H1 (cell line): ENCODE measurements at regions not wholly inside any gene's neighbourhood (a gene's known extent, or its start where the extent isn't known, plus 50 kb on each side); places are given as distances from the start of the nearest gene placed in this dataset.

Experiments
- CTCF ChIA-PET: fragments of 300-600 bp; sonication (Branson Sonifier 250); formaldehyde crosslinking; loops from one replicate; lab custom pipeline; 2021; ENCODE audit not compliant: partially characterized antibody; lab: Charles Lee
- POLR2A ChIA-PET: fragments of 300-600 bp; sonication (Branson Sonifier 250); formaldehyde crosslinking; loops from one replicate; lab custom pipeline; 2021; ENCODE audit warnings: inconsistent platforms; ENCODE audit not compliant: partially characterized antibody; lab: Charles Lee
- DNase-seq, 2 experiments: peaks; one replicate each; pipeline versions ENCODE4 v3.0.0 to v3.0.0-alpha.2; 2010 to 2022; ENCODE audit warnings: low spot score in 2 of 2, low read depth in 1 of 2, mixed read lengths in 1 of 2
- FAIRE-seq: peaks from 2 replicates; lab custom pipeline; 2011; peaks lifted over from hg19 to GRCh38; lab: Jason Lieb, UNC
- H2AFZ ChIP-seq: 2 replicates; pipeline ENCODE4 v1.8.1; 2012; ENCODE audit warnings: low read length, inconsistent platforms
- H2AK5ac ChIP-seq: 2 replicates; pipeline ENCODE4 v1.6.1; 2013; ENCODE audit warnings: low read depth, low read length
- H2BK120ac ChIP-seq: replicated peaks from 2 replicates; pipeline ENCODE3; 2013; ENCODE audit warnings: low read depth, low read length, inconsistent platforms
- H2BK12ac ChIP-seq: 2 replicates; pipeline ENCODE4 v1.6.1; 2013; ENCODE audit warnings: low read depth, low read length
- H2BK15ac ChIP-seq: 2 replicates; pipeline ENCODE4 v1.6.1; 2013; ENCODE audit warnings: low read length
- H2BK20ac ChIP-seq: 2 replicates; pipeline ENCODE4 v1.6.1; 2013; ENCODE audit warnings: low read length
- H2BK5ac ChIP-seq: 2 replicates; pipeline ENCODE4 v1.6.1; 2013; ENCODE audit warnings: low read depth, low read length
- H3K14ac ChIP-seq: 2 replicates; pipeline ENCODE4 v1.6.1; 2013; ENCODE audit warnings: inconsistent platforms; ENCODE audit not compliant: insufficient read length
- H3K18ac ChIP-seq: 2 replicates; pipeline ENCODE4 v1.6.1; 2013; ENCODE audit warnings: low read length; ENCODE audit errors: extremely low read depth
- H3K23ac ChIP-seq: 2 replicates; pipeline ENCODE4 v1.6.1; 2013; ENCODE audit warnings: inconsistent platforms; ENCODE audit not compliant: insufficient read length
- H3K23me2 ChIP-seq: 2 replicates; pipeline ENCODE4 v1.6.1; 2013; ENCODE audit warnings: low read depth, low read length
- H3K27ac ChIP-seq: 2 replicates; pipeline ENCODE4 v1.6.1; 2011; ENCODE audit warnings: low read depth, low read length, inconsistent platforms
- H3K27me3 ChIP-seq, 4 experiments: replicated peaks in 1 of 4; 1 replicate in 1 of 4; 2 replicates in 3 of 4; pipeline versions ENCODE4 v1.6.1 to v1.8.1; 2011 to 2013; ENCODE audit warnings: low read length in 3 of 4, mild to moderate bottlenecking in 3 of 4, inconsistent platforms in 2 of 4, mixed read lengths in 2 of 4, moderate library complexity in 1 of 4; ENCODE audit not compliant: control insufficient read depth in 3 of 4, insufficient read depth in 3 of 4; ENCODE audit errors: extremely low read depth in 1 of 4
- H3K36me3 ChIP-seq, 4 experiments: 2 replicates each; pipeline versions ENCODE4 v1.6.1 to v1.8.1; 2011 to 2013; ENCODE audit warnings: mild to moderate bottlenecking in 4 of 4, low read length in 3 of 4, moderate library complexity in 2 of 4, control low read depth in 1 of 4, inconsistent platforms in 1 of 4; ENCODE audit not compliant: insufficient read depth in 4 of 4, control insufficient read depth in 2 of 4
- H3K4ac ChIP-seq: replicated peaks from 2 replicates; pipeline ENCODE3; 2013; ENCODE audit warnings: low read length, low read depth, mixed read lengths, inconsistent platforms; ENCODE audit not compliant: insufficient read length
- H3K4me1 ChIP-seq, 4 experiments: replicated peaks in 1 of 4; 1 replicate in 1 of 4; 2 replicates in 3 of 4; pipeline versions ENCODE4 v1.6.1 to v1.8.1; 2011 to 2013; ENCODE audit warnings: low read length in 3 of 4, inconsistent platforms in 2 of 4, mixed read lengths in 1 of 4; ENCODE audit not compliant: insufficient read depth in 4 of 4, control insufficient read depth in 3 of 4
- H3K4me2 ChIP-seq, 2 experiments: 2 replicates each; pipeline versions ENCODE4 v1.6.1 to v1.8.1; 2011 to 2013; ENCODE audit warnings: low read depth in 2 of 2, low read length in 2 of 2, control low read depth in 1 of 2, inconsistent platforms in 1 of 2, mild to moderate bottlenecking in 1 of 2; ENCODE audit not compliant: insufficient read depth in 1 of 2
- H3K4me3 ChIP-seq, 4 experiments: fragments of 200-600, 300-600 bp in 1 of 4; sonication (generic), shearing (Covaris generic), sonication (Bioruptor Twin) in 1 of 4; 2 replicates each; pipeline versions ENCODE4 v1.5.1 to v1.8.1; 2011 to 2016; ENCODE audit warnings: low read length in 4 of 4, low read depth in 3 of 4, control low read depth in 2 of 4, inconsistent platforms in 2 of 4, mild to moderate bottlenecking in 2 of 4, mixed read lengths in 1 of 4, moderate library complexity in 1 of 4; ENCODE audit not compliant: insufficient read depth in 2 of 4; ENCODE audit errors: extremely low read depth in 1 of 4
- H3K56ac ChIP-seq: replicated peaks from 2 replicates; pipeline ENCODE3; 2013; ENCODE audit warnings: low read depth, mild to moderate bottlenecking, mixed read lengths, low read length, inconsistent platforms; ENCODE audit not compliant: insufficient read length
- H3K79me1 ChIP-seq: 2 replicates; pipeline ENCODE4 v1.6.1; 2013; ENCODE audit warnings: low read depth, low read length, control low read depth
- H3K79me2 ChIP-seq, 2 experiments: 2 replicates each; pipeline versions ENCODE4 v1.6.1 to v1.8.1; 2012 to 2013; ENCODE audit warnings: low read length in 2 of 2, mild to moderate bottlenecking in 2 of 2, inconsistent platforms in 1 of 2; ENCODE audit not compliant: insufficient read depth in 2 of 2, control insufficient read depth in 1 of 2
- H3K9ac ChIP-seq, 4 experiments: replicated peaks in 1 of 4; 1 replicate in 1 of 4; 2 replicates in 3 of 4; pipeline versions ENCODE4 v1.6.1 to v1.8.1; 2011 to 2013; ENCODE audit warnings: low read depth in 3 of 4, low read length in 3 of 4, control low read depth in 2 of 4, mild to moderate bottlenecking in 2 of 4, moderate library complexity in 2 of 4, inconsistent platforms in 1 of 4; ENCODE audit errors: extremely low read depth in 1 of 4
- H3K9me3 ChIP-seq, 2 experiments: 2 replicates each; pipeline versions ENCODE4 v1.6.1 to v1.8.1; 2012 to 2013; ENCODE audit warnings: mild to moderate bottlenecking in 2 of 2, moderate library complexity in 2 of 2, control low read depth in 1 of 2, inconsistent platforms in 1 of 2, low read depth in 1 of 2, low read length in 1 of 2, mixed read lengths in 1 of 2; ENCODE audit not compliant: insufficient read depth in 2 of 2
- H4K20me1 ChIP-seq, 2 experiments: replicated peaks in 1 of 2; 2 replicates each; pipeline versions ENCODE3 to v1.8.1; 2011 to 2013; ENCODE audit warnings: inconsistent platforms in 2 of 2, low read length in 2 of 2, mild to moderate bottlenecking in 1 of 2; ENCODE audit not compliant: insufficient read depth in 2 of 2, control insufficient read depth in 1 of 2
- H4K5ac ChIP-seq: 2 replicates; pipeline ENCODE4 v1.6.1; 2013; ENCODE audit warnings: low read length, low read depth, mixed read lengths, inconsistent platforms; ENCODE audit not compliant: insufficient read length
- H4K8ac ChIP-seq: 2 replicates; pipeline ENCODE4 v1.8.0; 2013; ENCODE audit warnings: mild to moderate bottlenecking, moderate library complexity, low read length, inconsistent platforms; ENCODE audit not compliant: insufficient read depth; ENCODE audit errors: extremely low read depth
- H4K91ac ChIP-seq: replicated peaks from 2 replicates; pipeline ENCODE3; 2013; ENCODE audit warnings: low read length, mixed read lengths, inconsistent platforms; ENCODE audit not compliant: insufficient read length
- WGBS, 2 experiments: shearing (Covaris generic) in 1 of 2; methylation state at CpG; one replicate each; pipeline versions ENCODE4 v1.1.6 to v1.1.7; 2013 to 2015; ENCODE audit warnings: low lambda C conversion rate in 2 of 2, mixed read lengths in 2 of 2, inconsistent platforms in 1 of 2, low coverage in 1 of 2, missing lambda C conversion rate in 1 of 2; ENCODE audit not compliant: insufficient replicate concordance in 2 of 2, insufficient coverage in 1 of 2, insufficient read length in 1 of 2; ENCODE audit errors: extremely low coverage in 1 of 2, missing lambda C conversion rate in 1 of 2; 5-methylcytosine and 5-hydroxymethylcytosine counted together
- TF ChIP-seq, protein P1 (sequence below): fragments of 300-600 bp; sonication (generic); IDR thresholded peaks from 2 replicates; pipeline ENCODE4 v1.7.1; 2012; ENCODE audit warnings: low read length, moderate library complexity, mild to moderate bottlenecking, inconsistent platforms; ENCODE audit not compliant: insufficient replicate concordance

DNA sequence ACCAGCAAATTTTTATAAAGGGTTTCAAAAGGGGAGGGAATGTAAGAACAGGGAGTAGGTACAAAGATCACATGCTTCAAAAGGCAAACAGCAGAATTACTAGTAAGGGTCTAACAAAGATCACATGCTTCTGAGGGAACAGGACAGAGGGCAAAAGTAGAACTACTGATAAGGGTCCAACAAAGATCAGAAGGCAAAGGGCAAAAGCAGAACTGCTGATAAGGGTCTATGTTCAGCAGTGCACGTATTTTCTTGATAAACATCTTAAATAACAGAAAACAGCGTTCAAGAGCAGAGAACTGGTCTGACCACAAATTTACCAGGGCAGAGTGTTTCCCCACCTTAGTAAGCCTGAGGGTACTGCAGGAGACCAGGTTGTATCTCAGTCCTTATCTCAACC lies 469.5 kb upstream of the PIK3R1 start:
- Histone ChIP-seq H4K8ac (no peak overlapping the region), H2BK120ac (no peak overlapping the region), H2BK15ac (no peak overlapping the region), H3K79me2 (no peaks in the 10 kb centered on the region), H3K9me3 (peaks cover 2 to 3% of the 10 kb centered on the region in 2 experiments; a peak in 2 of 4 replicates), H3K4me1 (no peaks in the 10 kb centered on the region), H4K5ac (no peak overlapping the region), H3K14ac (no peak overlapping the region), H2BK20ac (no peak overlapping the region), H3K4me2 (no peak overlapping the region), H3K79me1 (no peaks in the 10 kb centered on the region), H2BK12ac (no peak overlapping the region), H4K20me1 (no peaks in the 10 kb centered on the region), H3K23ac (no peak overlapping the region), H2AFZ (no peak overlapping the region), H3K4me3 (no peak overlapping the region), H3K4ac (no peak overlapping the region), H3K36me3 (no peaks in the 10 kb centered on the region), H3K23me2 (no peaks in the 10 kb centered on the region), H2AK5ac (no peak overlapping the region), H3K56ac (no peak overlapping the region), H2BK5ac (no peak overlapping the region), H3K27me3 (peaks cover 0 to 2% (median 0%) of the 10 kb centered on the region in 4 experiments; a peak in 1 of 7 replicates), H3K9ac (no peak overlapping the region), H3K18ac (no peak overlapping the region), H3K27ac (no peak overlapping the region), H4K91ac (no peak overlapping the region)
- ChIA-PET CTCF (no interaction called here), POLR2A (no interaction called here)
- FAIRE-seq (no peak), DNase-seq (no peak)
- WGBS, 2 experiments: 96% methylated on average over 2 of the region's 2 CpGs; no CpG with 5 or more reads in 1 of the 2 experiments
- TF ChIP-seq, protein P1, sequence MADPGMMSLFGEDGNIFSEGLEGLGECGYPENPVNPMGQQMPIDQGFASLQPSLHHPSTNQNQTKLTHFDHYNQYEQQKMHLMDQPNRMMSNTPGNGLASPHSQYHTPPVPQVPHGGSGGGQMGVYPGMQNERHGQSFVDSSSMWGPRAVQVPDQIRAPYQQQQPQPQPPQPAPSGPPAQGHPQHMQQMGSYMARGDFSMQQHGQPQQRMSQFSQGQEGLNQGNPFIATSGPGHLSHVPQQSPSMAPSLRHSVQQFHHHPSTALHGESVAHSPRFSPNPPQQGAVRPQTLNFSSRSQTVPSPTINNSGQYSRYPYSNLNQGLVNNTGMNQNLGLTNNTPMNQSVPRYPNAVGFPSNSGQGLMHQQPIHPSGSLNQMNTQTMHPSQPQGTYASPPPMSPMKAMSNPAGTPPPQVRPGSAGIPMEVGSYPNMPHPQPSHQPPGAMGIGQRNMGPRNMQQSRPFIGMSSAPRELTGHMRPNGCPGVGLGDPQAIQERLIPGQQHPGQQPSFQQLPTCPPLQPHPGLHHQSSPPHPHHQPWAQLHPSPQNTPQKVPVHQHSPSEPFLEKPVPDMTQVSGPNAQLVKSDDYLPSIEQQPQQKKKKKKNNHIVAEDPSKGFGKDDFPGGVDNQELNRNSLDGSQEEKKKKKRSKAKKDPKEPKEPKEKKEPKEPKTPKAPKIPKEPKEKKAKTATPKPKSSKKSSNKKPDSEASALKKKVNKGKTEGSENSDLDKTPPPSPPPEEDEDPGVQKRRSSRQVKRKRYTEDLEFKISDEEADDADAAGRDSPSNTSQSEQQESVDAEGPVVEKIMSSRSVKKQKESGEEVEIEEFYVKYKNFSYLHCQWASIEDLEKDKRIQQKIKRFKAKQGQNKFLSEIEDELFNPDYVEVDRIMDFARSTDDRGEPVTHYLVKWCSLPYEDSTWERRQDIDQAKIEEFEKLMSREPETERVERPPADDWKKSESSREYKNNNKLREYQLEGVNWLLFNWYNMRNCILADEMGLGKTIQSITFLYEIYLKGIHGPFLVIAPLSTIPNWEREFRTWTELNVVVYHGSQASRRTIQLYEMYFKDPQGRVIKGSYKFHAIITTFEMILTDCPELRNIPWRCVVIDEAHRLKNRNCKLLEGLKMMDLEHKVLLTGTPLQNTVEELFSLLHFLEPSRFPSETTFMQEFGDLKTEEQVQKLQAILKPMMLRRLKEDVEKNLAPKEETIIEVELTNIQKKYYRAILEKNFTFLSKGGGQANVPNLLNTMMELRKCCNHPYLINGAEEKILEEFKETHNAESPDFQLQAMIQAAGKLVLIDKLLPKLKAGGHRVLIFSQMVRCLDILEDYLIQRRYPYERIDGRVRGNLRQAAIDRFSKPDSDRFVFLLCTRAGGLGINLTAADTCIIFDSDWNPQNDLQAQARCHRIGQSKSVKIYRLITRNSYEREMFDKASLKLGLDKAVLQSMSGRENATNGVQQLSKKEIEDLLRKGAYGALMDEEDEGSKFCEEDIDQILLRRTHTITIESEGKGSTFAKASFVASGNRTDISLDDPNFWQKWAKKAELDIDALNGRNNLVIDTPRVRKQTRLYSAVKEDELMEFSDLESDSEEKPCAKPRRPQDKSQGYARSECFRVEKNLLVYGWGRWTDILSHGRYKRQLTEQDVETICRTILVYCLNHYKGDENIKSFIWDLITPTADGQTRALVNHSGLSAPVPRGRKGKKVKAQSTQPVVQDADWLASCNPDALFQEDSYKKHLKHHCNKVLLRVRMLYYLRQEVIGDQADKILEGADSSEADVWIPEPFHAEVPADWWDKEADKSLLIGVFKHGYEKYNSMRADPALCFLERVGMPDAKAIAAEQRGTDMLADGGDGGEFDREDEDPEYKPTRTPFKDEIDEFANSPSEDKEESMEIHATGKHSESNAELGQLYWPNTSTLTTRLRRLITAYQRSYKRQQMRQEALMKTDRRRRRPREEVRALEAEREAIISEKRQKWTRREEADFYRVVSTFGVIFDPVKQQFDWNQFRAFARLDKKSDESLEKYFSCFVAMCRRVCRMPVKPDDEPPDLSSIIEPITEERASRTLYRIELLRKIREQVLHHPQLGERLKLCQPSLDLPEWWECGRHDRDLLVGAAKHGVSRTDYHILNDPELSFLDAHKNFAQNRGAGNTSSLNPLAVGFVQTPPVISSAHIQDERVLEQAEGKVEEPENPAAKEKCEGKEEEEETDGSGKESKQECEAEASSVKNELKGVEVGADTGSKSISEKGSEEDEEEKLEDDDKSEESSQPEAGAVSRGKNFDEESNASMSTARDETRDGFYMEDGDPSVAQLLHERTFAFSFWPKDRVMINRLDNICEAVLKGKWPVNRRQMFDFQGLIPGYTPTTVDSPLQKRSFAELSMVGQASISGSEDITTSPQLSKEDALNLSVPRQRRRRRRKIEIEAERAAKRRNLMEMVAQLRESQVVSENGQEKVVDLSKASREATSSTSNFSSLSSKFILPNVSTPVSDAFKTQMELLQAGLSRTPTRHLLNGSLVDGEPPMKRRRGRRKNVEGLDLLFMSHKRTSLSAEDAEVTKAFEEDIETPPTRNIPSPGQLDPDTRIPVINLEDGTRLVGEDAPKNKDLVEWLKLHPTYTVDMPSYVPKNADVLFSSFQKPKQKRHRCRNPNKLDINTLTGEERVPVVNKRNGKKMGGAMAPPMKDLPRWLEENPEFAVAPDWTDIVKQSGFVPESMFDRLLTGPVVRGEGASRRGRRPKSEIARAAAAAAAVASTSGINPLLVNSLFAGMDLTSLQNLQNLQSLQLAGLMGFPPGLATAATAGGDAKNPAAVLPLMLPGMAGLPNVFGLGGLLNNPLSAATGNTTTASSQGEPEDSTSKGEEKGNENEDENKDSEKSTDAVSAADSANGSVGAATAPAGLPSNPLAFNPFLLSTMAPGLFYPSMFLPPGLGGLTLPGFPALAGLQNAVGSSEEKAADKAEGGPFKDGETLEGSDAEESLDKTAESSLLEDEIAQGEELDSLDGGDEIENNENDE: no peak
